ENCODE measurements at regions not wholly inside any gene's neighbourhood (a gene's known extent, or its start where the extent isn't known, plus 50 kb on each side); places are given as distances from the start of the nearest gene placed in this dataset.

DNA sequence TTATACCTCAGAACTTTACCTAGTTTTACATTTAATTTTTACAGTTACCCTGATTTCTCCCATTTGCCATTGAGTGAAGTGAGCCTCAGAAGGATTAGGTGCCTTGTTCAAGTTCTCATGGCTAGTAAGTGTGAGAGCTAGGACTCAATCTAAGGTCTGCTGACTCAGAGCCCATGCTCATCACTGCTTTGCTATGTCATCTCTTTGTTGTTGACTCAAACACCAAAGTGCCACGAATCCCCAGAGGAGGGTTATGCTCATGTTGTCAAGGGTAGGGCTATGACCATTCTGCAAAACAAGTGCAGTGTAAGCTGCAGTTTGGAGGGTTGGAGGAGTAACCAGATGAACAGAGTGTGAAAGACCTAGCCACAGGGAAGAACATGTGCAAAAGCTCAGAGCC is 185.4 kb upstream of the SKOR2 start:
- no peak for DNase-seq (ENCODE audit: low spot score)
- Mint-ChIP-seq H3K27ac (ENCODE audit: unreplicated experiment) (no peak overlapping the region), H3K27me3 (ENCODE audit: low read depth) (peaks cover 14% of the 10 kb centered on the region), H3K4me3 (ENCODE audit: unreplicated experiment) (no peak overlapping the region), H3K9me3 (ENCODE audit: low read depth) (no peaks in the 10 kb centered on the region), H3K4me1 (ENCODE audit: low read depth) (no peaks in the 10 kb centered on the region), H3K36me3 (ENCODE audit: low read depth) (no peaks in the 10 kb centered on the region)
- TF ChIP-seq, protein P1, sequence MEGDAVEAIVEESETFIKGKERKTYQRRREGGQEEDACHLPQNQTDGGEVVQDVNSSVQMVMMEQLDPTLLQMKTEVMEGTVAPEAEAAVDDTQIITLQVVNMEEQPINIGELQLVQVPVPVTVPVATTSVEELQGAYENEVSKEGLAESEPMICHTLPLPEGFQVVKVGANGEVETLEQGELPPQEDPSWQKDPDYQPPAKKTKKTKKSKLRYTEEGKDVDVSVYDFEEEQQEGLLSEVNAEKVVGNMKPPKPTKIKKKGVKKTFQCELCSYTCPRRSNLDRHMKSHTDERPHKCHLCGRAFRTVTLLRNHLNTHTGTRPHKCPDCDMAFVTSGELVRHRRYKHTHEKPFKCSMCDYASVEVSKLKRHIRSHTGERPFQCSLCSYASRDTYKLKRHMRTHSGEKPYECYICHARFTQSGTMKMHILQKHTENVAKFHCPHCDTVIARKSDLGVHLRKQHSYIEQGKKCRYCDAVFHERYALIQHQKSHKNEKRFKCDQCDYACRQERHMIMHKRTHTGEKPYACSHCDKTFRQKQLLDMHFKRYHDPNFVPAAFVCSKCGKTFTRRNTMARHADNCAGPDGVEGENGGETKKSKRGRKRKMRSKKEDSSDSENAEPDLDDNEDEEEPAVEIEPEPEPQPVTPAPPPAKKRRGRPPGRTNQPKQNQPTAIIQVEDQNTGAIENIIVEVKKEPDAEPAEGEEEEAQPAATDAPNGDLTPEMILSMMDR (IDR thresholded peaks at IDR 0.05): no peak

- Mint-ChIP-seq H3K4me3 (ENCODE audit: unreplicated experiment) (no peak overlapping the region), H3K27ac (ENCODE audit: unreplicated experiment) (no peak overlapping the region), H3K27me3 (ENCODE audit: low read depth) (peaks cover 11% of the 10 kb centered on the region), H3K9me3 (ENCODE audit: low read depth) (no peaks in the 10 kb centered on the region), H3K36me3 (ENCODE audit: low read depth) (no peaks in the 10 kb centered on the region), H3K4me1 (ENCODE audit: low read depth) (no peaks in the 10 kb centered on the region)
- no peak for DNase-seq (ENCODE audit: low spot score)
- TF ChIP-seq, protein P1 (IDR thresholded peaks at IDR 0.05): no peak
Observed at GRCh38 chr18:47434214-47434746, 182.8 kb upstream of the SKOR2 start.

DNA sequence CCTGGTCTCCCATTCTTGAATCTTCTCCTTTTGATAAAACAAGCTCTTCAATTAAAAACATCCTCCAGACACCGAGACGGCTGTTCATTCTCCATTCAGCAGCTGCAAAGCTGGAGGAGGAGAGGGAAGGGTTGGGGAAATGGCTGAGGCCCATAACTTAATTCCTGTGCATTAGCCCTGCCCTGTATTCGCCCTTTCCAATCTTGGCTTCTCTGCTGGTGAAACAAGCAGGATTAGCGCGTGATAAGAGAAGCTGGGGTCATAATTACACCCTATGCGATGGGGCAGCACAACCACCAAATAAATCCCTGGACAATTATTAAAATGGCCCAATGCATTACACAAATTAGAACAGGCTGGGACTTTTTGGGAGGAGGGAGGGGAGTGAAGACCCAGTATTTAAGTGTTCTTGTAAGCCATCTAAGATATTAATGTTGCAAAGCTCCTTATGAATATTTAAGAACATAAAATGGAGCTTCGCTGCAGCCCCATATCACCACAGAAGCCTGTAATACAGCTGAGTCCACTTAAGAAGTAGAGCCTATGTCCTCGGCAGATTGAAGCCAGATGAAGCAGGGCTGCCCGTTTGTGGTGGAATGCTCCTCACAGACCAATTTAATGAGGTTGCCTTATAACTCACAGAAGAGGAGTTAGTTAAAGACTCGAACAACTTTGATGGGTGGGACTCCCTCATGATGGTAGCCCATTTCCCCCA is 176.6 kb upstream of the SKOR2 start:
- no peak for DNase-seq (ENCODE audit: low spot score)
- TF ChIP-seq, protein P1 (IDR thresholded peaks at IDR 0.05): no peak
- no peak overlapping the region for H3K27ac Mint-ChIP-seq (ENCODE audit: unreplicated experiment)
- H3K27me3 Mint-ChIP-seq (ENCODE audit: low read depth): peaks cover 9% of the 10 kb centered on the region
- no peak overlapping the region for H3K4me3 Mint-ChIP-seq (ENCODE audit: unreplicated experiment)
- no peaks in the 10 kb centered on the region for H3K4me1 Mint-ChIP-seq (ENCODE audit: low read depth)
- no peaks in the 10 kb centered on the region for H3K9me3 Mint-ChIP-seq (ENCODE audit: low read depth)
- H3K36me3 Mint-ChIP-seq (ENCODE audit: low read depth): no peaks in the 10 kb centered on the region

DNA sequence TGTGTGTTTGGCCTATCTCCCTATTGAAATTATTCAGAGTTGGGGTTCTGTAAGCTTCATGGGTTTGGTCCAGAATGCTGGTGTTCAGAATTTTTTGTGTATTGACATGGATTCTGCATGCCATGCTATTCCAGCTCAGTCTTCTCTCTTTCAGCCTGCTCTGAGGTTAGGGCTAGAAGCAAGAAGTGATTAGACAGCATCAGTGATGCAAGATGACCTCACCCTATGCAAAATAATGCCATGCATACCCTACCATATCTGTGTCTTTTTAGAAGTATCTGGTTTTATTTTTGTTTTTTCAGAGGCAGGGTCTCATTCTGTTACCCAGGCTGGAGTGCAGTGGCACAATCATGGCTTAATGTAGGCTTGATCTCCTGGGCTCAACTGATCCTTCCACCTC is 175.6 kb upstream of the SKOR2 start:
- H3K36me3 Mint-ChIP-seq (ENCODE audit: low read depth): no peaks in the 10 kb centered on the region
- DNase-seq (ENCODE audit: low spot score): no peak
- peaks cover 9% of the 10 kb centered on the region for H3K27me3 Mint-ChIP-seq (ENCODE audit: low read depth)
- no peaks in the 10 kb centered on the region for H3K9me3 Mint-ChIP-seq (ENCODE audit: low read depth)
- no peak overlapping the region for H3K4me3 Mint-ChIP-seq (ENCODE audit: unreplicated experiment)
- TF ChIP-seq, protein P1 (IDR thresholded peaks at IDR 0.05): no peak
- no peak overlapping the region for H3K27ac Mint-ChIP-seq (ENCODE audit: unreplicated experiment)
- H3K4me1 Mint-ChIP-seq (ENCODE audit: low read depth): no peaks in the 10 kb centered on the region

GRCh38 chr18:47425365-47425764 is 173.9 kb upstream of the SKOR2 start:
- TF ChIP-seq, protein P1 (IDR thresholded peaks at IDR 0.05): no peak
- Mint-ChIP-seq H3K4me1 (ENCODE audit: low read depth) (no peaks in the 10 kb centered on the region), H3K4me3 (ENCODE audit: unreplicated experiment) (no peak overlapping the region), H3K9me3 (ENCODE audit: low read depth) (no peaks in the 10 kb centered on the region), H3K27ac (ENCODE audit: unreplicated experiment) (no peak overlapping the region), H3K36me3 (ENCODE audit: low read depth) (no peaks in the 10 kb centered on the region), H3K27me3 (ENCODE audit: low read depth) (peaks cover 8% of the 10 kb centered on the region)
- DNase-seq (ENCODE audit: low spot score): no peak

Data from chondrocyte (in vitro differentiated cells).